Astrocyte of the spinal cord (primary cell): ENCODE measurements at regions not wholly inside any gene's neighbourhood (a gene's known extent, or its start where the extent isn't known, plus 50 kb on each side); places are given as distances from the start of the nearest gene placed in this dataset.

Source experiments
- DNase-seq: peaks from one replicate; pipeline ENCODE4 v3.0.0; 2011; ENCODE audit warnings: low read depth, low spot score
- H3K4me3 ChIP-seq: 2 replicates; pipeline ENCODE4 v1.5.1; 2011; ENCODE audit warnings: low read depth, mild to moderate bottlenecking, low read length, moderate library complexity
- CTCF ChIP-seq: IDR thresholded peaks from 2 replicates; pipeline ENCODE4 v1.5.1; 2012; ENCODE audit warnings: low read depth, mild to moderate bottlenecking, low read length, inconsistent platforms
- in situ Hi-C: cut with HindIII; loops from 2 replicates; pipeline ENCODE4 v1.10.0; 2017; ENCODE audit warnings: low sequenced_read_pairs

- in situ Hi-C loops: no loop called here
- no peak for DNase-seq
- no peak overlapping the region for H3K4me3 ChIP-seq
- TF ChIP-seq CTCF: no peak
Observed at GRCh38 chr15:31558840-31559239, 232.2 kb downstream of the KLF13 start.

- no peak for DNase-seq
- no peak overlapping the region for H3K4me3 ChIP-seq
- in situ Hi-C loops: no loop called here
- TF ChIP-seq CTCF: no peak
Observed at GRCh38 chr15:31559786-31560185, 233.2 kb downstream of the KLF13 start.

GRCh38 chr15:31560643-31561042 lies 234.0 kb downstream of the KLF13 start:
- no peak overlapping the region for H3K4me3 ChIP-seq
- DNase-seq: no peak
- in situ Hi-C loops: no loop called here
- TF ChIP-seq CTCF: no peak

GRCh38 chr15:31561156-31561555 lies 234.5 kb downstream of the KLF13 start:
- no peak for TF ChIP-seq CTCF
- in situ Hi-C loops: no loop called here
- no peak for DNase-seq
- no peak overlapping the region for H3K4me3 ChIP-seq

- no peak for DNase-seq
- in situ Hi-C loops: no loop called here
- no peak for TF ChIP-seq CTCF
Observed at GRCh38 chr15:31563001-31563400, 236.4 kb downstream of the KLF13 start.

GRCh38 chr15:31563421-31563820 lies 236.8 kb downstream of the KLF13 start:
- in situ Hi-C loops: no loop called here
- H3K4me3 ChIP-seq: no peak overlapping the region
- DNase-seq: no peak
- TF ChIP-seq CTCF: no peak

More at GRCh38 chr15:31563001-31563400, 236.4 kb downstream of the KLF13 start:
- H3K4me3 ChIP-seq: no peak overlapping the region

- no peak for DNase-seq
- H3K4me3 ChIP-seq: no peak overlapping the region
- in situ Hi-C loops: no loop called here
- TF ChIP-seq CTCF: no peak
Observed at GRCh38 chr15:31567861-31568260, 241.2 kb downstream of the KLF13 start.
